Adipocyte (in vitro differentiated cells): ENCODE measurements at regions not wholly inside any gene's neighbourhood (a gene's known extent, or its start where the extent isn't known, plus 50 kb on each side); places are given as distances from the start of the nearest gene placed in this dataset.
A peak's percentile ranks its signal among the peaks of the same experiment; 100 is the strongest.

Experiments
- DNase-seq: peaks from one replicate; pipeline ENCODE4 v3.0.0-alpha.2; 2015; ENCODE audit warnings: low read depth
- H3K27me3 ChIP-seq: replicated peaks from 2 replicates; pipeline ENCODE4 v1.7.0; 2013; ENCODE audit warnings: mild to moderate bottlenecking, low read length, moderate library complexity; ENCODE audit not compliant: control insufficient read depth, insufficient read depth
- H3K36me3 ChIP-seq: 2 replicates; pipeline ENCODE4 v1.7.0; 2013; ENCODE audit warnings: low read length, mild to moderate bottlenecking, moderate library complexity; ENCODE audit not compliant: control insufficient read depth, insufficient read depth, severe bottlenecking
- H3K4me1 ChIP-seq: 2 replicates; pipeline ENCODE4 v1.7.0; 2013; ENCODE audit warnings: mild to moderate bottlenecking, low read length, moderate library complexity; ENCODE audit not compliant: control insufficient read depth, insufficient read depth
- H3K4me3 ChIP-seq: 2 replicates; pipeline ENCODE4 v1.7.0; 2013; ENCODE audit warnings: mild to moderate bottlenecking, low read length, moderate library complexity
- H3K9ac ChIP-seq: 2 replicates; pipeline ENCODE4 v1.7.0; 2013; ENCODE audit warnings: mild to moderate bottlenecking, low read length, moderate library complexity
- H3K9me3 ChIP-seq: 2 replicates; pipeline ENCODE4 v1.7.0; 2013; ENCODE audit warnings: mild to moderate bottlenecking, low read length, moderate library complexity; ENCODE audit not compliant: control insufficient read depth

GRCh38 chr2:219848882-219849281 is 221.5 kb downstream of the SLC4A3 start:
- Histone ChIP-seq H3K27me3 (peaks cover 12% of the 10 kb centered on the region), H3K4me3 (no peak overlapping the region), H3K9ac (no peak overlapping the region), H3K4me1 (peaks cover 16% of the 10 kb centered on the region), H3K9me3 (no peaks in the 10 kb centered on the region), H3K36me3 (no peaks in the 10 kb centered on the region)
- DNase-seq: no peak

GRCh38 chr2:219851169-219851568 is 223.7 kb downstream of the SLC4A3 start:
- Histone ChIP-seq H3K9me3 (no peaks in the 10 kb centered on the region), H3K4me1 (peaks cover 8% of the 10 kb centered on the region), H3K4me3 (no peak overlapping the region), H3K9ac (no peak overlapping the region), H3K36me3 (no peaks in the 10 kb centered on the region), H3K27me3 (peaks cover 24% of the 10 kb centered on the region)
- no peak for DNase-seq

- Histone ChIP-seq H3K4me3 (peak overlapping the region; percentile 78), H3K4me1 (peaks cover 8% of the 10 kb centered on the region), H3K9ac (no peak overlapping the region), H3K36me3 (no peaks in the 10 kb centered on the region), H3K27me3 (peaks cover 28% of the 10 kb centered on the region), H3K9me3 (no peaks in the 10 kb centered on the region)
- peak; percentile 45 for DNase-seq
Measured at GRCh38 chr2:219851801-219852481, 224.5 kb downstream of the SLC4A3 start.

- no peak for DNase-seq
- peaks cover 8% of the 10 kb centered on the region for H3K4me1 ChIP-seq
- H3K36me3 ChIP-seq: no peaks in the 10 kb centered on the region
- H3K9ac ChIP-seq: no peak overlapping the region
- H3K27me3 ChIP-seq: peaks cover 30% of the 10 kb centered on the region
- no peaks in the 10 kb centered on the region for H3K9me3 ChIP-seq
- peak overlapping the region; percentile 78 for H3K4me3 ChIP-seq
Measured at GRCh38 chr2:219852626-219853025, 225.2 kb downstream of the SLC4A3 start.

- Histone ChIP-seq H3K4me3 (no peak overlapping the region), H3K9me3 (no peaks in the 10 kb centered on the region), H3K9ac (no peak overlapping the region), H3K27me3 (peaks cover 37% of the 10 kb centered on the region), H3K4me1 (peaks cover 8% of the 10 kb centered on the region), H3K36me3 (no peaks in the 10 kb centered on the region)
- DNase-seq: no peak
Measured at GRCh38 chr2:219856602-219857001, 229.2 kb downstream of the SLC4A3 start.

- DNase-seq: no peak
- Histone ChIP-seq H3K4me1 (no peaks in the 10 kb centered on the region), H3K4me3 (no peak overlapping the region), H3K9ac (no peak overlapping the region), H3K36me3 (no peaks in the 10 kb centered on the region), H3K9me3 (no peaks in the 10 kb centered on the region), H3K27me3 (peaks cover 37% of the 10 kb centered on the region)
Measured at GRCh38 chr2:219857751-219858150, 230.3 kb downstream of the SLC4A3 start.

GRCh38 chr2:219861307-219861706 is 233.9 kb downstream of the SLC4A3 start:
- Histone ChIP-seq H3K27me3 (peaks cover 17% of the 10 kb centered on the region), H3K4me3 (no peak overlapping the region), H3K9me3 (no peaks in the 10 kb centered on the region), H3K9ac (no peak overlapping the region), H3K4me1 (no peaks in the 10 kb centered on the region), H3K36me3 (no peaks in the 10 kb centered on the region)
- no peak for DNase-seq

GRCh38 chr2:219864154-219864553 is 236.7 kb downstream of the SLC4A3 start:
- Histone ChIP-seq H3K36me3 (no peaks in the 10 kb centered on the region), H3K27me3 (no peaks in the 10 kb centered on the region), H3K9me3 (no peaks in the 10 kb centered on the region), H3K4me1 (no peaks in the 10 kb centered on the region), H3K9ac (no peak overlapping the region), H3K4me3 (no peak overlapping the region)
- DNase-seq: no peak

- no peak overlapping the region for H3K4me3 ChIP-seq
- no peaks in the 10 kb centered on the region for H3K27me3 ChIP-seq
- no peak overlapping the region for H3K9ac ChIP-seq
- H3K9me3 ChIP-seq: no peaks in the 10 kb centered on the region
- no peaks in the 10 kb centered on the region for H3K36me3 ChIP-seq
- DNase-seq: no peak
- peaks cover 8% of the 10 kb centered on the region for H3K4me1 ChIP-seq
Measured at GRCh38 chr2:219868635-219869034, 241.2 kb downstream of the SLC4A3 start.

GRCh38 chr2:219870041-219870440 is 242.6 kb downstream of the SLC4A3 start:
- DNase-seq: no peak
- H3K4me3 ChIP-seq: no peak overlapping the region
- H3K4me1 ChIP-seq: peaks cover 8% of the 10 kb centered on the region
- H3K27me3 ChIP-seq: no peaks in the 10 kb centered on the region
- H3K9ac ChIP-seq: no peak overlapping the region
- no peaks in the 10 kb centered on the region for H3K36me3 ChIP-seq
- no peaks in the 10 kb centered on the region for H3K9me3 ChIP-seq

- Histone ChIP-seq H3K9ac (no peak overlapping the region), H3K4me1 (peaks cover 8% of the 10 kb centered on the region), H3K9me3 (no peaks in the 10 kb centered on the region), H3K27me3 (no peaks in the 10 kb centered on the region), H3K36me3 (no peaks in the 10 kb centered on the region), H3K4me3 (no peak overlapping the region)
- DNase-seq: no peak
Measured at GRCh38 chr2:219871351-219871750, 243.9 kb downstream of the SLC4A3 start.

GRCh38 chr2:219875036-219875435 is 247.6 kb downstream of the SLC4A3 start:
- Histone ChIP-seq H3K9ac (no peak overlapping the region), H3K9me3 (no peaks in the 10 kb centered on the region), H3K27me3 (peaks cover 2% of the 10 kb centered on the region), H3K4me3 (no peak overlapping the region), H3K4me1 (peaks cover 4% of the 10 kb centered on the region), H3K36me3 (no peaks in the 10 kb centered on the region)
- DNase-seq: no peak
